DND-41 (cell line): ENCODE measurements at regions not wholly inside any gene's neighbourhood (a gene's known extent, or its start where the extent isn't known, plus 50 kb on each side); places are given as distances from the start of the nearest gene placed in this dataset.

Source experiments
- EZH2 ChIP-seq: IDR thresholded peaks from 3 replicates; pipeline ENCODE4 v1.6.1; 2012; ENCODE audit warnings: borderline replicate concordance, low read depth, mild to moderate bottlenecking, moderate library complexity, low read length, inconsistent platforms; ENCODE audit not compliant: severe bottlenecking
- TF ChIP-seq, protein P1 (sequence below): IDR thresholded peaks from 2 replicates; pipeline ENCODE4 v1.5.1; 2012; ENCODE audit warnings: borderline replicate concordance, low read length, moderate library complexity, mild to moderate bottlenecking; ENCODE audit not compliant: poor library complexity, severe bottlenecking; ENCODE audit errors: extremely low read depth

- TF ChIP-seq, protein P1, sequence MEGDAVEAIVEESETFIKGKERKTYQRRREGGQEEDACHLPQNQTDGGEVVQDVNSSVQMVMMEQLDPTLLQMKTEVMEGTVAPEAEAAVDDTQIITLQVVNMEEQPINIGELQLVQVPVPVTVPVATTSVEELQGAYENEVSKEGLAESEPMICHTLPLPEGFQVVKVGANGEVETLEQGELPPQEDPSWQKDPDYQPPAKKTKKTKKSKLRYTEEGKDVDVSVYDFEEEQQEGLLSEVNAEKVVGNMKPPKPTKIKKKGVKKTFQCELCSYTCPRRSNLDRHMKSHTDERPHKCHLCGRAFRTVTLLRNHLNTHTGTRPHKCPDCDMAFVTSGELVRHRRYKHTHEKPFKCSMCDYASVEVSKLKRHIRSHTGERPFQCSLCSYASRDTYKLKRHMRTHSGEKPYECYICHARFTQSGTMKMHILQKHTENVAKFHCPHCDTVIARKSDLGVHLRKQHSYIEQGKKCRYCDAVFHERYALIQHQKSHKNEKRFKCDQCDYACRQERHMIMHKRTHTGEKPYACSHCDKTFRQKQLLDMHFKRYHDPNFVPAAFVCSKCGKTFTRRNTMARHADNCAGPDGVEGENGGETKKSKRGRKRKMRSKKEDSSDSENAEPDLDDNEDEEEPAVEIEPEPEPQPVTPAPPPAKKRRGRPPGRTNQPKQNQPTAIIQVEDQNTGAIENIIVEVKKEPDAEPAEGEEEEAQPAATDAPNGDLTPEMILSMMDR = no peak
- no peak for TF ChIP-seq EZH2
These were observed 249.3 kb upstream of the TCERG1L start for GRCh38 chr10:131560706-131561355.
